ENCODE measurements at regions not wholly inside any gene's neighbourhood (a gene's known extent, or its start where the extent isn't known, plus 50 kb on each side); places are given as distances from the start of the nearest gene placed in this dataset.

DNA sequence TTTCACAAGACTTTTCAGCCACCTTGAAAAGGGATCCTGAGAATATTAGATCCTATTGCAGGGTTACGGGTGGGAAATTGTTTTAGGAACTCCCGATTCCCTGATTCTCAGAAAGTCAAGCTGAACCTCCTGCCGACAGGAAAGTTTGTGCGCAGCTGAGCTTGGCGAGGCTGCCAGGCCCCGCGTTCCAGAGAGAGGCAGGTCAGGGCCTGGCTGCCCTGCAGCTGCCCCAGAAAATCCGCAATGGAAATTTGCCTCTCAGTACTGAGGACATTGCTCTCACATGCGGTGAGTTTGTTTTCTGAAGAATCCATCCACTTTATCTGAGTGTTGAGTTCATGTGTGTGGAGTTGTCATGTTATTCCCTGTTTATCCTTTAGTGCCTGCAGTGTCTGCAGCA, 144.2 kb downstream of the RTP5 start:
- no peak for TF ChIP-seq POLR2A (IDR thresholded peaks at IDR 0.05; ENCODE audit: low read length)
- TF ChIP-seq GATA1 (IDR thresholded peaks at IDR 0.05; ENCODE audit: low read depth, low read length) = no peak

All from erythroblast (primary cell).